ENCODE measurements at regions not wholly inside any gene's neighbourhood (a gene's known extent, or its start where the extent isn't known, plus 50 kb on each side); places are given as distances from the start of the nearest gene placed in this dataset.

GRCh38 chr5:63572740-63573139 lies 389.5 kb downstream of the HTR1A start:
- no peak for TF ChIP-seq POLR2A (IDR thresholded peaks at IDR 0.05; ENCODE audit: low read length)
- no peak for TF ChIP-seq GATA1 (IDR thresholded peaks at IDR 0.05; ENCODE audit: low read depth, low read length)
